Glomerular endothelial cell (primary cell): ENCODE measurements at regions not wholly inside any gene's neighbourhood (a gene's known extent, or its start where the extent isn't known, plus 50 kb on each side); places are given as distances from the start of the nearest gene placed in this dataset.
"Not testable (repeated sequence)": the region's sequence is repeated elsewhere in the genome, so short reads cannot be mapped to it uniquely, and the experiment has no call there.

ENCODE experiments used
- DNase-seq: peaks from one replicate; pipeline ENCODE4 v3.0.0-alpha.2; 2011; ENCODE audit warnings: low read depth, low spot score; ENCODE audit errors: extremely low read depth

DNA sequence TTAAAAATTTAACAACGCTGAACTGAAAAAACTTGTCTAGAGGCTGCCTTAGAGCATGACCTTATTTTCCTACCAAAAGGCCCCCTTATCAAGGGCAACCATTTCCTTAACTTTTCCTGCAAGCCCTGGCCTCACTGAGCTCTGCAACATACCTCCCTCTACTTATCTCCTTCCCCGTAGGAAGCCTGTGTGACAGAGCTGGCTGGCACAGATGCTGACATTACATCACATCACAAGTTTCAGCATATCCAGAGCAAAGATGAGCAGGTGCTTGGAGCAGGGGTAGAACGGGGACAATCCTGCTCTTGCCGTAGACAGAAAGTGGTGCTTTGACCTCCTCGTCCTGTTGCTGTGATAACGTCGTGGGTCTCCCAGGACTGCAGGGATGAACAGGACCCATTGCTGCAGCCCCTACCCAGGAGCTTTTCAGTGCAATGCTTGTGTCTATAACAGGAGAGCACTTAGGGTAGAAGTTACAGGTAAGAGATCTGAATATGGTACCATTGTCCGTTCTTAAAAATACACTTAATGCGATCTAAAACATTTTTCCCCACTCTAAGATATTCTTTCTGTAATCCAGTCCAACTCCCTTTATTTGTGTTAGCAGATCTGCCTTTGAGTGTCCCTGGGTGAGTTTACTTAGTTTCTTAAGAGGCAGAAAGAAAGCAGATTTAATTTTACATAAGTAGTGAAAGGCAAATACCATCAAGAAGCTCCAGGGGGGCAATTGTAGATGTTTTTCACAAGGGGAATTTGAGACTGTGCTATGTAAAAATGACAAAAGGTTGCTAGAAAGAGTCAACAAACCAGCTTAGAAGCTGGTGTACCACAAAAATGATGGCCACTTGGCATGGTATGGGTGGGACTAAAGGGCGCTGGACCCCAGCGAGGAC lies 101.9 kb upstream of the EFNA5 start:
- no peak for DNase-seq

DNA sequence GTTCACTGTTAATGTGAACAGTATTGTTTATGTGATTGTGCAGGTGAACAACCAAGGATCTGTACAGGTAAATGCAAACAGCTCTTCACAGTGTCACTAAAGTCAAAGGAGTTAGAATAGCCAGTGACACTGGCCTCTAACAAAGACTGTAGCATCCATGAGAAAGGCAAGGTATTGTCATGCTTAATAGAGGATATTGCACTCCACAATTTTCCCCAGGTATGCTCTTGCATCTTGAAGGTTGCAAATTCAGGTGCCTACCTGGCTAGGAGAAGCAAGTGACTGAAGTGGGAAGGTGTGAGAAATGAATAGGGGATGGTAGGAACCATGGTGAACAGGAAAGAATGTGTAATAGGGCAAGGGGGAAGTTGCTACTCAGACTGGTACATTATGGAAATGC lies 101.2 kb upstream of the EFNA5 start:
- no peak for DNase-seq

DNA sequence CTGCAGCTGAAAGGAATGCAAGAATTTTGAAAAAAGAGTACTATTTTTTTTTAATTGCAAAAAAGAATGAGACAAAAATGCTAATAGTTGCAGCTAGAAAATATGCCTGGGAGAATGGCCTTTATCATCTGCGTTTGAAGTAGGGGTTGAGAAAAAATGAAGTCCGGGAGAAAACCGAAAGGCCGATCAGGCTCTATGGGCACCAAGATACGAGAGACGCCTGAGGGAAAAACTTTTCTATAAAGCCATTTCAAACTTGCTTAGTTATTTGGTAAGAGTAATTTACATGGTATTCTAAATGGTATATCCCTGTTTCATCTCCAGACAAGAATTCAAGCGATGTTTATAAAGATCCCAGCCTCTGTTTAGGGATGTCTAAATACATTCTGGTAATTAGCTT lies 99.3 kb upstream of the EFNA5 start:
- DNase-seq: no peak

DNA sequence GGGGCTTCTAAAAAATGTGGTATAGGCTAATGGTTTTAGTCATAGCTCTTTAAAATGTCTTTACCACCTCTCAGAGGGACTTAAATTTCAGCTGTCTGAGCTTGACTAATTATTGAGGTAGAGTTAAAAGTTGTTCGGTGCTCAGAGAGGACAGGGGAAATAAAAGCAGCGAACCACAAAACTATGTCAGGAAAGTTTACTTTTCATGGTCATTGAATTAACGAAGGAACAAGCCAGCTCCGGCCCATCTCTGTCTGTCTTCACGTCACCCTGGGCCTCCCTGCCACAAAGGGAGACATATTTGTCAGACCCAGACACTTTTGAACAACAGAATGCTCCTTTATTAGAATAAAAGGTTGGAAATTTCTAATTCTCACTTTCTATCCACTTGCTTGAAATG lies 98.8 kb upstream of the EFNA5 start:
- no peak for DNase-seq

DNA sequence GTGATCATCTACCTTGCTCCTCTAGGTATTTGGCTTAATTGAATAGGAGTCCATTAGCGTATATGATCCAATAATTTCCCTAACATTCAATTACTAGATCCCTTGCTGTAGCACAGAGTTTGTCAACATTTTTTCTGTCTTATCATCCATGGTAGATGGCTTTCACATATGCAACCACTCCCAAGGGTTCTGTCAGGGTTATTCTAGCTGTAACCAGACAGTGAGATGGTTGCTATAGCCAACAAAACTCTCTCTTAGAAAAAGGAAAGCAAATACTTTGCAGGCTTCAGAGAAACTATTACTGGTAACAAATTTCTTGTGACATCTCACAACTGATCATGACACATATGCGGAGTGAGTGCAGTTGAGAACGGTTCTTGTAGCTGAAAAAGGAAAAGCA lies 96.2 kb upstream of the EFNA5 start:
- no peak for DNase-seq

DNA sequence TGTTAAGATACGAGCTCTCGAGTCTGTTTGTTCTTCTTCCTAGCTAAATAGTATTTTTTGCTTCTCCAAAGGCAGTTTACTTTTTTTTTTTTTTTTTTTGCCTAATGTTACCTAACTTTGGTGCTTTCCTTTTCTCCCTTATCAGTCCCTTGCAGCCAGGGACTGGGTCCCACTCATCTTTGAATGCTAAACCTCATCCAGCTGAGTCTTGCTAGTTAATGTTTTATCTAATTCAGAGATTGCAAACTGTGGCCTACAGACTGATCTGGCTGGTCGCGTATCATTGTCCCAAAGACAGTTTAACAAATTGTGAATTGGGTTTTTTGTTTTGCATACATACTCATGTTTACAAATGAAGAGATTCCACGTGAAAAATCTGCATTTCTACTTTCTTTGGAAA lies 95.7 kb upstream of the EFNA5 start:
- DNase-seq: no peak

DNA sequence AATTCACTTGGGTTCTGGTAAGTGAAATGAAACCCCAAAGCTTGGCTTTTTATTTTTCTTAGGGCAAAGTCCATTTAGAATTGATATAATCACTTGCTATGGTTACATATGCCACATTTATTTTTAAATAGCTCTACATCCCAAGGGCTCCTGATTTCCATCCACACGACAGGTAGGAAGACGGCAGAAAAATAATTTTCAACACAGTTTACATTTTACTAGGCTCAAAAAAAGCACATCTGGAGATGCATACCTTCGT lies 95.0 kb upstream of the EFNA5 start:
- DNase-seq: no peak

DNA sequence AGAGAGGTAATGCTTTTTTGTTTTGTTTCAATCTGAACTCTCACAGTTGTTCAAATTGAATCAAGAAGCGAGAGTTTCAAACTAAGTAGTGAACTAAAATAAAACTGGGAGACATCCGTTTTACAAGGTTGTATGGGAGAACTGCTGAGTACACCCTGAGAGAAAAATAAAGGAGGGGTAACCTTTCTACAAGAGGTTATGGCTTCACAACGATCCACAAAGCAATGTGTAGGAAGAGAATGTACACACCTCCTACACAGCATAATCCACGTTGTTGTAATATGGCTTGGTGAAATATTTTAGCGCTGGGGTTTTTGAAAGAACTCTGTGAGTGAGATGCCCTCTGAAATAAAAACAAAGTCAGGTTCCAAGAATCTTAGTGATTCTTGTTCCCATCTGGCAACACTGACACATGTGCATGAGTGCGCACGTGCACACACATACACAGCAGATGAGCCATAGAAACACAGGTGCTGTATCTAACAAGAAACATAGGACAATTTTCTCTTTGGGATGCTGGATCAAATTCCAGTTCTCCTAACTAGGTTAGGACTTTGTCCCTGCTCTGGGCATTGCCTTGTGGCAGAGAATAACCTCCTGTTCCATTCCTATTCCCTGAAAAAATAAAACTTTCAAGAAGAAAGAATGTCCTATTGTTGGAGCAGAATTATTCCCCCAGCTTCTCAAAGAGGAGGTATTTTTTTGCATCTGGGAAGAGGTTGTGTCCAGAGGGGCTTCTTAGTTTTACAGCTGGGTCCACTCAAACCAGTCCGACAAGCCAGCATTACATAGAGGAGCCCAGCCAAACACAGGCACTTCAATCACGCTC lies 94.5 kb upstream of the EFNA5 start:
- no peak for DNase-seq

DNA sequence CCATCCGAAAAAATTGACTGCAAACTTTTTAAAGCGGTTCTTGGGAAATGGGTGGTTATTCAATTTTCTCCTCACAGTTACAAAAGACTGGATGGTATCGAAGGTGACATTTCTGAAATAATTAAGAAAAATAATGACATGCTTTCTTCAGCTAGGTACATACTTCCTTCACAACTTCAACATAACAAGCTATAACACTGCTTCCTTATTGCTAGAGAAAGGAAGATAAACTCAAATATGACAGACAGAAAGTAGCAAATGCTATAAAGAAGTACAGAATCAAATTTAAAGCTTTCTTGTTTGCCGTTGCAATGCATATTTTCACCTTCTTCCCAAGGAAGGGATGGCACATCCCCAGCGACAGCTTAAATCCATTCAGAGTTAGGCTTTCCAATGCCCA lies 93.5 kb upstream of the EFNA5 start:
- DNase-seq: no peak

DNA sequence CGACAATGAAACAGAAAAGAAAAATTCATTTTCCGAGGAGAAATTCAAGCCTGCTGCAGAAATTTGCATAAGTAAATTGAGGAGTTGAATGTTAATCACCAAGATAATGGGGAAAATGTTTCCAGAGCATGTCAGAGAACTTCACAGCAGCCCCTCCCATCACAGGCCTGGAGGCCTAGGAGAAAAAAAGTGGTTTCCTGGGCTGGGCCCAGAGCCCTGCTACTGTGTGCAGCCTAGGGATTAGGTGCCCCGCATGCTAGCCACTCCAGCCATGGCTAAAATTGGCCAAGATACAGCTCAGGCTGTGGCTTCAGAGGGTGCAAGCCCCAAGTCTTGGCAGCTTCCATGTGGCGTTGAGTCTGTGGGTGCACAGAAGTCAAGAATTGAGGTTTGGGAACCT lies 82.7 kb upstream of the EFNA5 start:
- no peak for DNase-seq

DNA sequence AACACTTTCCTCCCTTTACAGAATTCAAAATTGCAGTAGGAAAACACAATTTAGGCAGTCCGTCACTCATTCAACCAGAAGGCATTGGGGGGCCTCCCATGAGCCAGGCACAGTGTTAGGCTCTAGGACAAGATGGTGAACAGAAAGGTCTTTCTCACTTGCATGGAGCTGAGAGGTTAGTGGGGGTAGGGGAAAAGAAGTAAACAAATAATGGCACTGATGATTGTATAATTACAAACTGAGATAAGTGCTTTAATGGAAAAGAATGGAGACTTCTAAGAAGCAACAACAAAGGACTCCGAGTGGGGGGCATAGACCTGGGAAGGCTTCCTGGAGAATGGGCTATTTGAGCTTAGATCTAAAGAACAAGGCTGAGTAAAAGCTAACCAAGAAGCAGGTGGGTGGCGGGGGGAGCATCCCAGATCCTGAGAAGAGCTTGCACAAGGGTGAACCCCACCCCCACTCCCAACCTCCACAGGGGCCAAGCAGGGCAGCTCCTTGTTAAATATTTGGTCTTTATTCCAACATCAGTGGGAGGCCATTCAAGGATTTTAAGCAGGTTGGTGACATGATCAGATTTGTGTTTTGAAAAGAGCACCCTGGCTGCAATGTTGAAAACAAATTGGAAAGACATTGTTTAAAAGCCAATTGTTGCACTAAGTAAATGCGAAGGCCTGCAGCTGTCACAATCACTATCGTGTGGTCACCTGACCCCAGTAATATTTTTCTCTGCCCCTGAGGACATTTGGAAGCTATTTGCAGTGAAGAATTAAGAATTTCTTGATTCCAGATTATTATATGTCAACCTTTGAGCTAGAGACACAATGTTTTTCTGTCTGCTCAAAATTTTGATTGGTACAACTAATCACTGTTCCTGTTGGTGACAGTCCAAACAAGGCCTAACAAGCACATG lies 73.9 kb upstream of the EFNA5 start:
- DNase-seq: no peak

DNA sequence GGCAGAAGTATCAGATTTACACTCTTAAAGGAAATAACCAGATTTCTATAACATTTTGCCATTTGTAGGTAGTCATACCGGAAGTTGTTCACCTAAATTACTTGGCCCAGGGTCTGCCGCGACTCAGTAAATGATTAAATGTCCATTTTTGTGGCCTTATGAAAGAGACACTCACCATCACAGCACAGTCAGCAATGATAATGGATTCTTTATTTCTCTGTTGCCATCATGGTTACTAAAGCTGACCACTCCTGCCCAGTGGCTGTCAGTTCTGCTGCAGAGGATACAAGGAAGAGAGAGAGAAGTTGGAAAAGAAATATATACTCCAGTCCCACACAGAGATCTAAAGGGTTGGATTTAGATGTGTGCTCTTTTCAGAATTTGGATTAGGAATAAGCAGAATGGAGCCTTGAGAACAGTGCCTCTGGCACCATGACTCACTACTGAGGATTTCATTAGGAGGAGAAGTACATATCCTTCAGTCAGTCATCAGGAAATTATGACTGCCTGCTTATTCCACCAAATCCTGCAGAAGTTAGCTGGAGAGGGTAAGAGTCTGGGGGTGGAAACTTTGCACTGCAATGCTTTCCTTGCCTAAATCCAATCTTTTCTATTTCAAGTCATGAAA lies 72.8 kb upstream of the EFNA5 start:
- no peak for DNase-seq

DNA sequence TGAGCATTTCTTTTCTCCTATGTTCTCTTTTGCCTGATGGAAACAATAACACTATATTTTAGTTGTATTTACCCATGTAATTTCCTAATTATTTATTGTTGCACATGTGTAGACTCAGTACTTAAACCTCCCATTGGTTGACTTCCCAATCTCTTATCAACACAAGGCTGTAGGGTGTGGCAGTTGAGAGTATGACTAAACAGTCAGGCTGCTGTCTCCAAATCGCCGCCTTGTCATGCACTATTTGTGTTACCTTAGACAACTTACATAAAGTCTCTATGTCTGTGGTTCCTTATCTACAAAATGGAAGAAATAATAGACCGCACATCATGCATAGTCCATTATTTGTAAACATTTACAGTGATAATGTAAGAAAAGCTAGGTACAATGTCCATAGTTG lies 68.9 kb upstream of the EFNA5 start:
- DNase-seq: no peak

DNA sequence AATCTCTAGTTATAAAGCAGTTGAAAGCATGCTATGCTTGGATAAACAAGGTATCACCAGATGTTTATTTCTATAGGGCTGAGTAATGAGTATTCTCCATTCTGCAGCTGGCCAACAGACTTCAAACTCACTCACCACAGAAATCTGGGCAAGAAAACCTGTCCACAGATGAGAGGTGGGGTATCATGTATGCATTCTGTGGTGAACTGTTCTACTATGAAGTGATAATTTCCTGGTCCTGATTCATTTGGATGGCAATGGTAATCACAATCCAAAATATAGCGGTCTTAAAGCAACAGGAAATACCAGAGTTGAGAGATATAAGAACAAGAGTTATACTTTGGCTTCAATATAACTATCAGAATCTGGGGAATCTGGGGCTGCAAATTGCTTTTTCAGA lies 65.9 kb upstream of the EFNA5 start:
- no peak for DNase-seq

DNA sequence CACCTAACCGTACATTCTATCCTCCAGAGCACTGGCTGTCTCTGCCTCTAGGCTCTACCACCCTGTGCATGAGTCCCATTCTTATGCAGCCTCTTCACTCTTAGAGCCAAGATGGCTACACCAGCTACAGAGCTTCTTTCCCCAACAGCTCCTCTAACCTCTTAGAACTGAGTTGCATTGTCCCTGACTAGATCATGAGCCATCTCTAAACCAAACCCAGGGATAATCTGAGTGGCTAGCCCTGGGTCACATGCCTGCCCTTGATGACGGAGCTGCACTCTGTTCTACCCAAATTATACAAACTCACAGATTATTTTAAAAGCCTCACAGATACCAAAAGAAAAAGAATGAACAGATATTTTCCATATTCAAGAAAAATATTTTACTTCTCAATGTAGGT lies 65.4 kb upstream of the EFNA5 start:
- not testable (repeated sequence) for DNase-seq

DNA sequence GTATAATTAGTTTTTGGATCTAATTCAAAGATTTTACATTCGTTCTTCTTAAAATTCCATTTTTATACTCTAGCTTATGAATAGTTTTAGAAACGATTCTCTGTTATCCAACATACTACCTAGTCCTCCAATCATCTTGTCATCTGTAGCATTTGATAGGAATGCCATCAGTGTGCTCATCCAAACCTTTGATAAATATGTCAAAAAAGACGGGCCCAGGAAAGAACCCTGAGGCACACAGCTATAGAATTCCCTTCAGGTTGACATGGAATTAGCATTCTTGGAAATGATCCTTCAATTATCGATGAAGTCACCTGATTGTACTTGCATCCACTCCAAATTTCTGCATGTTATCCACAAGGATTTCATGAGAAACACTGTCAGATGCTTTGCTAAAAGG lies 64.8 kb upstream of the EFNA5 start:
- no peak for DNase-seq

DNA sequence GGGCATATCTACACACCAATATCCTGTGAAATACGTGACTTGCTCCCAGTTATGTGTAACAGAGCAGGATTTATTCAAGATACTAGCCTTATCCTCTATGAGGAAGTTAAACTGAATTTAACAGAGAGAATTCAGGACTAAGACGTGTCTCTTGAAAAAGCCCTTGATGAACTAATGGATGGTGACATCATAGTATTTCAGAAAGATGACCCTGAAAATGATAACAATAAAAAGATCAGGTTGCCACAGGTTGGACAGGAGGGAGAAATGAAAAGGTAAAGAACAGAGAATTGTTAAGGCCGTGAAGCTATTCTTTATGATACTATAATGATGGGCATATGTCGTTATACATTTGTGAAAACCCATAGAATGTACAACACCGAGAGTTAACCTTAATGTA lies 56.2 kb upstream of the EFNA5 start:
- no peak for DNase-seq

DNA sequence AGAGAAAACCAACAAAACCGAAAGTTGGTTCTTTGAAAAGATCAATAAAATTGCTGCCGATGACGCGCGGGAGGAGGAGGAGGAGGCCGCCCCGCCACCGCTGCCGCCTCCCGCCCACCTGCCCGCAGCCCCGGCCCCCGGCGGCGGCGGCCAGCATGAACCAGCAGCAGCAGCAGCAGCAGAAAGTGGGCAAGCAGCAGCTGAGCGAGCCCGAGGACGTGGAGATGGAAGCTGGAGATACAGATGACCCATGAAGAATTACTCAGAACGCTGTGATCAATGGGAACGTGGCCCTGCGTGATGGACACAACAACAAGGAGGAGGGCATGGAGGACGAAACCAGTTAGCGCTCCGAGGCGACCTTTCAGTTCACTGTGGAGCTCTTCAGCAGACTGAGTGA lies 53.9 kb upstream of the EFNA5 start:
- DNase-seq: no peak

DNA sequence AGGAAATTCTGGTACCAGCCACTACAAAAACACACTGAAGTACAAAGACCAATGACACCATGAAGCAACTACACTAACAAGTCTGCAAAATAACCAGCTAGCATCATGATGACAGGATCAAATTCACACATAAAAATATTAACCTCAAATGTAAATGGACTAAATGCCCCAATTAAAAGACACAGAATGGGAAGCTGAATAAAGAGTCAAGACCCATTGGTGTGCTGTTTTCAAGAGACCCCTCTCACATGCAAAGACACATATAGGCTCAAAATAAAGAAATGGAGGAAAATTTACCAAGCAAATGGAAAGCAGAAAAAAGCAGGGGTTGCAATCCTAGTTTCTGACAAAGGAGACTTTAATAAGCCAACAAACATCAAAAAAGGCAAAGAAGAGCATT lies 50.5 kb upstream of the EFNA5 start:
- DNase-seq: not testable (repeated sequence)
